Heart left ventricle (tissue), 16 donors: ENCODE measurements at regions not wholly inside any gene's neighbourhood (a gene's known extent, or its start where the extent isn't known, plus 50 kb on each side); places are given as distances from the start of the nearest gene placed in this dataset.

Source experiments
- ATAC-seq, 4 donors: fragments of 200-7000 bp; cut with Tn5 transposase; one replicate each; pipeline ENCODE4 v1.9.1; 2020 to 2022; ENCODE audit warnings: moderate library complexity in 4 of 4, mild to moderate bottlenecking in 3 of 4, moderate number of reproducible peaks in 1 of 4
- DNase-seq, 5 donors: peaks; one replicate each; pipeline ENCODE4 v3.0.0-alpha.2; 2020
- H3K27ac ChIP-seq, 12 donors: fragments of 200-600 bp; sonication (generic) in 4 of 12; one replicate each; pipeline versions ENCODE4 v1.5.0 to v1.8.0; 2016 to 2022; ENCODE audit warnings: mild to moderate bottlenecking in 2 of 12
- H3K27me3 ChIP-seq, 9 donors: fragments of 200-600 bp; sonication (generic) in 2 of 9; one replicate each; pipeline versions ENCODE4 v1.5.1 to v1.8.0; 2016 to 2022; ENCODE audit warnings: mild to moderate bottlenecking in 3 of 9
- H3K36me3 ChIP-seq, 9 donors: fragments of 200-600 bp; sonication (generic) in 2 of 9; one replicate each; pipeline versions ENCODE4 v1.5.0 to v1.8.0; 2018 to 2022; ENCODE audit warnings: mild to moderate bottlenecking in 2 of 9
- H3K4me1 ChIP-seq, 12 donors: fragments of 200-600 bp; sonication (generic) in 4 of 12; one replicate each; pipeline versions ENCODE4 v1.5.0 to v1.8.0; 2016 to 2022; ENCODE audit warnings: mild to moderate bottlenecking in 3 of 12
- H3K4me3 ChIP-seq, 12 donors: fragments of 200-600 bp; sonication (generic) in 4 of 12; one replicate each; pipeline versions ENCODE4 v1.5.0 to v1.8.0; 2017 to 2022; ENCODE audit warnings: mild to moderate bottlenecking in 9 of 12, moderate library complexity in 4 of 12
- H3K9me3 ChIP-seq, 12 donors: fragments of 200-600 bp; sonication (generic) in 4 of 12; one replicate each; pipeline versions ENCODE4 v1.5.0 to v1.8.0; 2016 to 2022; ENCODE audit warnings: mild to moderate bottlenecking in 1 of 12
- POLR2A ChIP-seq, 2 donors: fragments of 450-650 bp; IDR thresholded peaks; one replicate each; pipeline ENCODE4 v1.6.1; 2017; ENCODE audit warnings: antibody characterized with exemption in 2 of 2, mild to moderate bottlenecking in 2 of 2, moderate library complexity in 2 of 2
- WGBS, 4 donors: extraction: QIAGEN DNeasy Blood & Tissue Kit in 2 of 4; methylation state at CpG; one replicate each; pipeline versions ENCODE4 v1.1.5 to v1.1.7; 2013 to 2018; 5-methylcytosine and 5-hydroxymethylcytosine counted together
- intact Hi-C, 10 donors: fragments of 100-400 bp; cut with DNase I; formaldehyde crosslinking; loops; one replicate each; pipeline versions ENCODE4 v1.11.1 to v1.14.2; 2022
- TF ChIP-seq, protein P1 (sequence below), 12 donors: fragments of 200-600 bp; sonication (generic) in 4 of 12; IDR thresholded peaks; one replicate each; pipeline versions ENCODE4 v1.5.0 to v1.8.0; 2018 to 2022; ENCODE audit warnings: antibody characterized with exemption in 12 of 12, mild to moderate bottlenecking in 5 of 12
- donor health status: ischemic (EF 13 %, LVEDD 7.1; RV severe dilation, severe dysfunction).
- donor health status: healthy with polysubstance abuse.
- donor health status: DM: no; HTN: yes; CAD: no.
- donor health status: DM: no; HTN: no; CAD: no.
- donor health status: ischemic (EF 25% LVEDD 6.9; RV normal size, moderate dysfunction).
- donor health status: ischemic (EF 25% LVEDD 5.7; RV mildly dilated, moderate dysfunction).
- donor health status: healthy.
- donor health status: DM: yes; HTN: yes; CAD: no.
- donor health status: ischemic (EF 35%, LVEDD 5.7; RV mildly dilated, moderate dysfunction).
- donor health status: nonischemic (EF 11% LVEDD 7.7; RV severe dilation, severe dysfunction).
- donor health status: DM: yes; HTN: yes; CAD: no.
- donor health status: PGD.
- donor health status: ischemic (EF 29% LVEDD 5.4; RV normal size, mild dysfunction).
- donor health status: nonischemic (EF 23%, LVEDD 6.1; RV moderate dilation, normal function).

DNA sequence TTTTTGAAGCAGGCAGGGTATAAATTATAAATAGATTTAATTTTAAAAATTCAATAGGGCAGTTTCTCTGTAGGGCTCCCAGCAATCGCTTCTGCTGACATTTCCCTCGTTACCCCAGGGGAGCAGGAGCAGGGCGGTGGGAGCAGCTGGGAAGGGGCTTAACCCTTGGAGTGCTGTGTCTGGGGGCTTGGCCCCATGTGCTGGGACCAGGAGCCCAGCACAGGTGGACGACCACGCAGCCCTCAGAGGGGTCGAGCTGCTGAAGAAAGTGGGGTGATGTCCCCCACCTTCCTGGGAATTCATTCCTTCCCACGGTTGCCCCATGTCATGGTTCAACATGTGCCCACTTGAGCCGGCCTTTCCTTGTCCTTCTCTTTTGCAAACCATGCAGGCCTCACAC is 67.5 kb upstream of the STX16 start:
- no peak overlapping the region for H3K4me3 ChIP-seq
- peaks cover 0 to 31% (median 0%) of the 10 kb centered on the region in 9 donors for H3K27me3 ChIP-seq
- TF ChIP-seq POLR2A (IDR thresholded peaks at IDR 0.05), result no peak
- TF ChIP-seq, protein P1, sequence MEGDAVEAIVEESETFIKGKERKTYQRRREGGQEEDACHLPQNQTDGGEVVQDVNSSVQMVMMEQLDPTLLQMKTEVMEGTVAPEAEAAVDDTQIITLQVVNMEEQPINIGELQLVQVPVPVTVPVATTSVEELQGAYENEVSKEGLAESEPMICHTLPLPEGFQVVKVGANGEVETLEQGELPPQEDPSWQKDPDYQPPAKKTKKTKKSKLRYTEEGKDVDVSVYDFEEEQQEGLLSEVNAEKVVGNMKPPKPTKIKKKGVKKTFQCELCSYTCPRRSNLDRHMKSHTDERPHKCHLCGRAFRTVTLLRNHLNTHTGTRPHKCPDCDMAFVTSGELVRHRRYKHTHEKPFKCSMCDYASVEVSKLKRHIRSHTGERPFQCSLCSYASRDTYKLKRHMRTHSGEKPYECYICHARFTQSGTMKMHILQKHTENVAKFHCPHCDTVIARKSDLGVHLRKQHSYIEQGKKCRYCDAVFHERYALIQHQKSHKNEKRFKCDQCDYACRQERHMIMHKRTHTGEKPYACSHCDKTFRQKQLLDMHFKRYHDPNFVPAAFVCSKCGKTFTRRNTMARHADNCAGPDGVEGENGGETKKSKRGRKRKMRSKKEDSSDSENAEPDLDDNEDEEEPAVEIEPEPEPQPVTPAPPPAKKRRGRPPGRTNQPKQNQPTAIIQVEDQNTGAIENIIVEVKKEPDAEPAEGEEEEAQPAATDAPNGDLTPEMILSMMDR (IDR thresholded peaks at IDR 0.05), result no peak
- peaks cover 0 to 5% (median 0%) of the 10 kb centered on the region in 12 donors for H3K4me1 ChIP-seq
- no peaks in the 10 kb centered on the region for H3K36me3 ChIP-seq
- intact Hi-C loops, result no loop called here
- 51 to 59% (median 56%) methylated on average over 8 of the region's 8 CpGs for WGBS, 4 donors
- ATAC-seq (no peak), DNase-seq (no peak)
- H3K27ac ChIP-seq, result no peak overlapping the region
- H3K9me3 ChIP-seq, result peaks cover 0 to 2% (median 0%) of the 10 kb centered on the region in 12 donors

DNA sequence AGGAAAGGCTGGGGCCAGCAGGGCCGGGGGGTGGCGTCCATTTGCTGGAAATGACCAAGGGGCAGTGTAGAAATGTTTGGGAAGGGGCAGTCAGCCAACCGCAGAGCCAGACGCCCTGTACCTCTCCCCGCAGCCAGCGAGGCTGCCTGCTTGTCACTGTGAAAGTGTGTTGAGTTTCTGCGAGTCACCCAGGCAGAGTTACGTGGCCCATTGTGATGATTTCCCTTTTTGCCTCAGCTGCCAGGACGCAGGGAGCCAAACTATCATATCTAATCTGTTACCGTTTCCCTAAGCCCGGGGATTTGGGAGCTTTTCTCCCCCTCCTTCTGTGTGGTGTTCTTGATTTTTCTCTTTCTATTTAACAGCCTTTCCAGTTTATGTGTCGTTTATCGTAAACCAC is 67.9 kb upstream of the STX16 start:
- Histone ChIP-seq H3K9me3 (peaks cover 0 to 2% (median 0%) of the 10 kb centered on the region in 12 donors), H3K36me3 (no peaks in the 10 kb centered on the region), H3K27ac (no peak overlapping the region), H3K4me1 (peaks cover 0 to 5% (median 0%) of the 10 kb centered on the region in 12 donors), H3K27me3 (peaks cover 0 to 31% (median 0%) of the 10 kb centered on the region in 9 donors), H3K4me3 (no peak overlapping the region)
- WGBS, 4 donors, result 25 to 31% (median 28%) methylated on average over 13 of the region's 13 CpGs
- peak in 2 of 4 donors; percentile 16 to 33 for ATAC-seq
- no peak for DNase-seq
- TF ChIP-seq, protein P1 (IDR thresholded peaks at IDR 0.05), result no peak
- TF ChIP-seq POLR2A (IDR thresholded peaks at IDR 0.05), result no peak
- intact Hi-C loops, result no loop called here

DNA sequence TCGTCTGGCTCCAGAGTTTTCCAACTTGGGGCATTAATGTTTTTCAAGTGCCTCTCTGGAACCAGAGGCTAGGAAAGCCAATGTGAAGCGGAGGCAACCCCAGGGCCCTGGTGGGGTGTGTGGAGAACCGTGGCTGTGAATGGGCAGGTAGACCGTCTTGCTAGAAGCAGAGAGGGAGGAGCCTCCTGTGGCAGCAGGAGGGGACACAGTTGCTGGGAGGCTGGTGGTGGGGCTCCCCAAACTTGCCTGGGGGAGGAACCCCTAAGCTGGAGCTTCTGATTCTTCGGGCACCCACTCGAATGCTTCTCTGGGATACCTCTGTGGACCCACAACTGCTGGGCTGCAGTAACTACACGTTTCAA is 65.3 kb upstream of the APCDD1L start:
- no peak overlapping the region for H3K4me3 ChIP-seq
- ATAC-seq (no peak), DNase-seq (no peak)
- H3K4me1 ChIP-seq, result peaks cover 0 to 4% (median 0%) of the 10 kb centered on the region in 12 donors
- peaks cover 0 to 46% (median 0%) of the 10 kb centered on the region in 9 donors for H3K27me3 ChIP-seq
- WGBS, 4 donors, result 83 to 89% (median 86%) methylated on average over 7 of the region's 7 CpGs
- H3K27ac ChIP-seq, result no peak overlapping the region
- intact Hi-C loops, result no loop called here
- no peak for TF ChIP-seq POLR2A (IDR thresholded peaks at IDR 0.05)
- TF ChIP-seq, protein P1 (IDR thresholded peaks at IDR 0.05), result no peak
- no peaks in the 10 kb centered on the region for H3K36me3 ChIP-seq
- H3K9me3 ChIP-seq, result peaks cover 0 to 2% (median 0%) of the 10 kb centered on the region in 12 donors

DNA sequence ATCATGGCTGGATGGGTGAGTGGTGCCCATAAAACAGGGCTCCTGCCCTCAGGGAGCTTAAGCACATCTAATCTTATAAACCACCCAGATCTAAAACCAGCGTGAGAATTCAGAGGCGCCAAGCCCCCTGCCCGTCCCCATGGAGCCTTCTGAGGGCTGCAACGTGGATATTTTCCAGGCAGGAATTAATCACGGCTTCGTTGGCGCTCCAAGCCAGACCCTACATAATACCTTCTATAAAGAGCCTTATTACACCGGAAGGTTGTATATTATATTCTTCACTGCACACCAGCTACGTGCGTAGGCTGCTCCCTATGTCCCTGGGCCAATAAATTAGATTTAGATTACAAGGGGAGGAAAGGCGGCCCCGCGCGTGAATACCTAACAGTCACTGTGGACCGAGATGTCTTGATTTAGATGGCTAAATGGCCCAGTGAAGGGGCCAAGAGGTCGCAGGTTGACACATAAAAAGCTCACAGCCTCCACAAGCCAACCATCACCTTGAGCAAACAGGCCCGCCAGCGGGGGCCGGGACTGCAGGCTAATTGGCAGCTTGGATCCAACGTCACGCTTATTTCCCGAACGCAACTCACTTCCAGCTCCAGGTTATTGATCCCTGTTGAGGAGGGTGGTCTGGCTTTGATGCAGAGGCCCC is 64.7 kb upstream of the APCDD1L start:
- Histone ChIP-seq H3K9me3 (peaks cover 0 to 2% (median 0%) of the 10 kb centered on the region in 12 donors), H3K27me3 (peaks cover 0 to 47% (median 0%) of the 10 kb centered on the region in 9 donors), H3K27ac (no peak overlapping the region), H3K4me3 (no peak overlapping the region), H3K36me3 (no peaks in the 10 kb centered on the region), H3K4me1 (no peaks in the 10 kb centered on the region)
- intact Hi-C loops, result no loop called here
- 89 to 94% (median 93%) methylated on average over 23 of the region's 23 CpGs for WGBS, 4 donors
- TF ChIP-seq, protein P1 (IDR thresholded peaks at IDR 0.05), result no peak
- TF ChIP-seq POLR2A (IDR thresholded peaks at IDR 0.05), result no peak
- no peak for ATAC-seq
- DNase-seq, result no peak
